H1 (cell line): ENCODE measurements at regions not wholly inside any gene's neighbourhood (a gene's known extent, or its start where the extent isn't known, plus 50 kb on each side); places are given as distances from the start of the nearest gene placed in this dataset.

Source experiments
- CHD1 ChIP-seq: IDR thresholded peaks from 2 replicates; pipeline ENCODE4 v1.6.1; 2012; ENCODE audit warnings: low read depth, low read length, improper control_type of control experiment
- CTCF ChIP-seq, 3 experiments: IDR thresholded peaks; 1 replicate in 2 of 3; 2 replicates in 1 of 3; pipeline versions ENCODE4 v1.5.1 to v1.6.1; 2011; ENCODE audit warnings: low read length in 3 of 3, mild to moderate bottlenecking in 3 of 3, inconsistent platforms in 2 of 3, low read depth in 1 of 3, moderate library complexity in 1 of 3; ENCODE audit not compliant: insufficient read depth in 1 of 3; ENCODE audit errors: control extremely low read depth in 1 of 3
- EP300 ChIP-seq, 2 experiments: IDR thresholded peaks; 1 replicate in 1 of 2; 2 replicates in 1 of 2; pipeline ENCODE4 v1.6.1; 2011 to 2012; ENCODE audit warnings: low read depth in 2 of 2, low read length in 2 of 2, mild to moderate bottlenecking in 2 of 2, borderline replicate concordance in 1 of 2, inconsistent platforms in 1 of 2, moderate library complexity in 1 of 2
- RNF2 ChIP-seq: fragments of 200-900, 300-1000 bp; sonication (generic); IDR thresholded peaks from 2 replicates; pipeline ENCODE4 v1.7.1; 2016; ENCODE audit warnings: borderline replicate concordance, low read depth, mild to moderate bottlenecking, antibody characterized with exemption, low read length; ENCODE audit not compliant: poor library complexity, severe bottlenecking; ENCODE audit errors: missing control alignments

- TF ChIP-seq EP300 (IDR thresholded peaks at IDR 0.05; ENCODE audit: borderline replicate concordance in 1 of 2, low read depth in 2 of 2, low read length in 2 of 2): no peak
- no peak for TF ChIP-seq CHD1
- TF ChIP-seq CTCF (IDR thresholded peaks at IDR 0.05; ENCODE audit: control extremely low read depth in 1 of 3, insufficient read depth in 1 of 3, low read depth in 1 of 3, low read length in 3 of 3): no peak
- TF ChIP-seq RNF2: no peak
Measured at GRCh38 chr3:87627316-87627715, 350.9 kb upstream of the POU1F1 start (continued).
